Mesothelial cell of epicardium (in vitro differentiated cells): ENCODE measurements at regions not wholly inside any gene's neighbourhood (a gene's known extent, or its start where the extent isn't known, plus 50 kb on each side); places are given as distances from the start of the nearest gene placed in this dataset.

Experiments
- DNase-seq, 2 experiments: peaks; one replicate each; pipeline ENCODE4 v3.0.0; 2021; ENCODE audit warnings: low spot score in 2 of 2; ENCODE audit not compliant: unreplicated experiment in 2 of 2
- H3K27ac Mint-ChIP-seq: 2 replicates; pipeline ENCODE4 v1.8.0; 2021; ENCODE audit warnings: mixed read lengths
- H3K27me3 Mint-ChIP-seq: 2 replicates; pipeline ENCODE4 v1.8.0; 2021; ENCODE audit warnings: low read depth, mixed read lengths
- H3K36me3 Mint-ChIP-seq: 2 replicates; pipeline ENCODE4 v1.8.0; 2021; ENCODE audit warnings: mixed read lengths
- H3K4me1 Mint-ChIP-seq: 2 replicates; pipeline ENCODE4 v1.8.0; 2021; ENCODE audit warnings: mixed read lengths
- H3K4me3 Mint-ChIP-seq: 2 replicates; pipeline ENCODE4 v1.8.0; 2021; ENCODE audit warnings: mild to moderate bottlenecking, moderate library complexity, mixed read lengths
- H3K9me3 Mint-ChIP-seq: 2 replicates; pipeline ENCODE4 v1.8.0; 2021; ENCODE audit warnings: mixed read lengths
- CTCF ChIP-seq: fragments of 200-600 bp; sonication (generic); IDR thresholded peaks from one replicate; pipeline ENCODE4 v1.5.0; 2021; ENCODE audit warnings: antibody characterized with exemption; ENCODE audit not compliant: unreplicated experiment

GRCh38 chr14:104301731-104302460 lies 163.5 kb downstream of the KIF26A start:
- H3K36me3 Mint-ChIP-seq: no peaks in the 10 kb centered on the region
- H3K4me3 Mint-ChIP-seq: no peak overlapping the region
- TF ChIP-seq CTCF: no peak

GRCh38 chr14:104302794-104303405 lies 164.5 kb downstream of the KIF26A start:
- Mint-ChIP-seq H3K27me3 (peaks cover 14% of the 10 kb centered on the region), H3K4me3 (no peak overlapping the region)
- no peak for TF ChIP-seq CTCF

More at GRCh38 chr14:104301731-104302460, 163.5 kb downstream of the KIF26A start:
- DNase-seq: no peak
- H3K4me1 Mint-ChIP-seq: no peaks in the 10 kb centered on the region
- H3K27me3 Mint-ChIP-seq: peaks cover 14% of the 10 kb centered on the region
- no peak overlapping the region for H3K27ac Mint-ChIP-seq
- peaks cover 3% of the 10 kb centered on the region for H3K9me3 Mint-ChIP-seq

DNA sequence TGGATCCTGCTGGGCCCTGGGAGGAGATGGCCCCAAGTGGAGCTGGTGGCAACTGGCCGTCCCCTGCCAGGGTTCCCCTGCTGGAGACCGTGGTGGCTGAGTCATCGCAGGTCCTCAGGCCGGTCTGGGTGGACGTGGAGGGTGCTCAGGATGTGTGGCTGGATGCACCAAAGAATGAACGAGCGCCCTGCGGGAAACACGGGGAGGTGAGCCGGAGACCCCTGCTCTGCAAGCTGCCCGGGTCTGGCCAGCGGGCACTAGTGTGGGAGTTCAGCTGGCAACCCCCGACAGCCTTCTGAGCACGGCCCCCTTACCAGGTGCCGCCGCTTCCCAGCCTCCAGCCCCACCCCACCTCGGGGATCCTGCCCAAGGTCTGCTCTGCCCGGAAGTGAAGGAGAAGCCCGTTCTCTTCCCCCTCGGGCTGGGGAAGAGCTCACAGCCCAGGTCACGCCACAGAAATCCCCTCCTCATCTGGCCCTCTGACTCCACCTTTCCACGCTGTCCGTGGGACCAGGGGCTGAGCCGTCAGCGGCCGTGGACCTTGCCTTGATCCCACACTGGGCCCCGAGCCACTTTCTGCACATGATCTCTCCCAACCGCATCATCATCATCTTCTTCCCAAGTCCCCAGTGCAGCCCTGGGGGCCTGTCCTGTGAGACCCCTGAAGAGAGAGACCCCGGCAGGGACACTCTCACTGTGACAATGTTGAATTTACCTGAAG lies 165.5 kb downstream of the KIF26A start:
- DNase-seq: no peak
- H3K27ac Mint-ChIP-seq: no peak overlapping the region
- peaks cover 3% of the 10 kb centered on the region for H3K9me3 Mint-ChIP-seq
- TF ChIP-seq CTCF: no peak
- no peaks in the 10 kb centered on the region for H3K36me3 Mint-ChIP-seq
- H3K27me3 Mint-ChIP-seq: peaks cover 14% of the 10 kb centered on the region
- no peak overlapping the region for H3K4me3 Mint-ChIP-seq
- no peaks in the 10 kb centered on the region for H3K4me1 Mint-ChIP-seq

More at GRCh38 chr14:104302794-104303405, 164.5 kb downstream of the KIF26A start:
- Mint-ChIP-seq H3K9me3 (peaks cover 3% of the 10 kb centered on the region), H3K36me3 (no peaks in the 10 kb centered on the region), H3K27ac (no peak overlapping the region), H3K4me1 (no peaks in the 10 kb centered on the region)
- DNase-seq: no peak

GRCh38 chr14:104304451-104305351 lies 166.3 kb downstream of the KIF26A start:
- H3K27me3 Mint-ChIP-seq: peaks cover 14% of the 10 kb centered on the region
- no peak for DNase-seq
- no peaks in the 10 kb centered on the region for H3K4me1 Mint-ChIP-seq
- H3K36me3 Mint-ChIP-seq: no peaks in the 10 kb centered on the region
- H3K4me3 Mint-ChIP-seq: no peak overlapping the region
- H3K9me3 Mint-ChIP-seq: peaks cover 3% of the 10 kb centered on the region
- no peak overlapping the region for H3K27ac Mint-ChIP-seq
- no peak for TF ChIP-seq CTCF
